Endothelial cell (in vitro differentiated cells): ENCODE measurements at regions not wholly inside any gene's neighbourhood (a gene's known extent, or its start where the extent isn't known, plus 50 kb on each side); places are given as distances from the start of the nearest gene placed in this dataset.

Experiments used
- DNase-seq: peaks from one replicate; pipeline ENCODE4 v3.0.0; 2021; ENCODE audit warnings: low spot score
- H3K27ac Mint-ChIP-seq: one replicate; pipeline ENCODE4 v1.8.0; 2021; ENCODE audit warnings: mixed read lengths, inconsistent platforms; ENCODE audit not compliant: unreplicated experiment
- H3K27me3 Mint-ChIP-seq: one replicate; pipeline ENCODE4 v1.8.0; 2021; ENCODE audit warnings: mild to moderate bottlenecking, moderate library complexity, mixed read lengths, inconsistent platforms; ENCODE audit not compliant: unreplicated experiment
- H3K36me3 Mint-ChIP-seq: one replicate; pipeline ENCODE4 v1.8.0; 2021; ENCODE audit warnings: mild to moderate bottlenecking, low read depth, mixed read lengths, inconsistent platforms; ENCODE audit not compliant: unreplicated experiment
- H3K4me1 Mint-ChIP-seq: one replicate; pipeline ENCODE4 v1.8.0; 2021; ENCODE audit warnings: mild to moderate bottlenecking, mixed read lengths, inconsistent platforms; ENCODE audit not compliant: unreplicated experiment
- H3K4me3 Mint-ChIP-seq: one replicate; pipeline ENCODE4 v1.8.0; 2021; ENCODE audit warnings: mild to moderate bottlenecking, mixed read lengths, inconsistent platforms; ENCODE audit not compliant: unreplicated experiment
- H3K9me3 Mint-ChIP-seq: one replicate; pipeline ENCODE4 v1.8.0; 2021; ENCODE audit warnings: mixed read lengths, inconsistent platforms; ENCODE audit not compliant: unreplicated experiment
- TF ChIP-seq, protein P1 (sequence below): fragments of 200-600 bp; sonication (generic); IDR thresholded peaks from one replicate; pipeline ENCODE4 v1.5.0; 2021; ENCODE audit warnings: antibody characterized with exemption; ENCODE audit not compliant: unreplicated experiment

DNA sequence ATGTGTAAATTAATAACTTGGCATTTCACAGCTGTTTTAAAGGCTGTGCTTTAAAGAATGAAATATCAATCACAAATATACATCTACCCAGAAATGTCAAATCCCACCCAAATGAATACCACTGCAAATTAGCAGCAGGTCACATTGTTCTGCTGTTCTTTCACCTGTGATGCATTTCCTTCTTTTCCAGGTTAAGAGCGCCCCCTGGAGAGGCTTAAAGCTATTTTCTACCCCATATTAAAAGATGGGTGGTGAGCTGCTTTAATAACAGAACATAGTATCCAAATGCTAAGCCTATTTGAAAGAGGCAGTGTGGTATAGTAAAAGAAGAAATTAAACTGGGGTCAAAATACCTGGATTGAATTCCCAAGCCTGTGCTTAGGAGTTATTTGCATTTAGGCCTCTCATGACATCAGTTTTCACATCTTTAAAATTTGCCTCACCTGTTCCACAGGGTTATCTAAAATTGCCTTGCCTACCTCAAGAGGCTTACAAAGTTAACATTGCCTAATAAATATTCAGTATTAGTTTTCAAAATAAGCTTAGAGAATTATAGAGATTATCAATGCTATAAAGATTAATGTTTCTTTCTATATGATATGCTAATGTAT, 396.9 kb upstream of the SLITRK5 start:
- TF ChIP-seq, protein P1, sequence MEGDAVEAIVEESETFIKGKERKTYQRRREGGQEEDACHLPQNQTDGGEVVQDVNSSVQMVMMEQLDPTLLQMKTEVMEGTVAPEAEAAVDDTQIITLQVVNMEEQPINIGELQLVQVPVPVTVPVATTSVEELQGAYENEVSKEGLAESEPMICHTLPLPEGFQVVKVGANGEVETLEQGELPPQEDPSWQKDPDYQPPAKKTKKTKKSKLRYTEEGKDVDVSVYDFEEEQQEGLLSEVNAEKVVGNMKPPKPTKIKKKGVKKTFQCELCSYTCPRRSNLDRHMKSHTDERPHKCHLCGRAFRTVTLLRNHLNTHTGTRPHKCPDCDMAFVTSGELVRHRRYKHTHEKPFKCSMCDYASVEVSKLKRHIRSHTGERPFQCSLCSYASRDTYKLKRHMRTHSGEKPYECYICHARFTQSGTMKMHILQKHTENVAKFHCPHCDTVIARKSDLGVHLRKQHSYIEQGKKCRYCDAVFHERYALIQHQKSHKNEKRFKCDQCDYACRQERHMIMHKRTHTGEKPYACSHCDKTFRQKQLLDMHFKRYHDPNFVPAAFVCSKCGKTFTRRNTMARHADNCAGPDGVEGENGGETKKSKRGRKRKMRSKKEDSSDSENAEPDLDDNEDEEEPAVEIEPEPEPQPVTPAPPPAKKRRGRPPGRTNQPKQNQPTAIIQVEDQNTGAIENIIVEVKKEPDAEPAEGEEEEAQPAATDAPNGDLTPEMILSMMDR: peak; percentile 57
- H3K9me3 Mint-ChIP-seq: no peaks in the 10 kb centered on the region
- H3K27me3 Mint-ChIP-seq: no peaks in the 10 kb centered on the region
- H3K4me1 Mint-ChIP-seq: no peaks in the 10 kb centered on the region
- peak; percentile 61 for DNase-seq
- H3K27ac Mint-ChIP-seq: no peak overlapping the region
- no peak overlapping the region for H3K4me3 Mint-ChIP-seq
- H3K36me3 Mint-ChIP-seq: no peaks in the 10 kb centered on the region

DNA sequence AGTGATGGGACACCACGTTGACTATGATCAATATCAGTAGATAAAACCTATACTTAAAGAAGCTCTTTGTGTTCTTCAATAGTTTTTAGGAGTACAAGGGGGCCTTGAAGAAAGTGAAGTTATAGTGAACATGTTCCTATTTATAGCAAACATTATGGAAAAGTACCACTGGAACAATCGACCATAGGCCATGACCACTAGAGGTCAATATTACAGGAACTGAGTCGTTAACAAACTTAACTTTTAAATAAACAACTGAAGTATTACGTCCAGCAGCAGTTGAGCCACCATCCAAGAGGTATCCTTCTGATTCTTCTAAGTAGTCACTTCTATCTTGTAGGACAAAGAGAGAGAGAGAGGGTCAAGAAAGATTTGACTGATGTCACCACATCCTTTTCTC, 391.0 kb upstream of the SLITRK5 start:
- Mint-ChIP-seq H3K4me3 (no peak overlapping the region), H3K9me3 (no peaks in the 10 kb centered on the region), H3K36me3 (no peaks in the 10 kb centered on the region), H3K27ac (no peak overlapping the region), H3K4me1 (no peaks in the 10 kb centered on the region), H3K27me3 (no peaks in the 10 kb centered on the region)
- no peak for DNase-seq
- TF ChIP-seq, protein P1: no peak

DNA sequence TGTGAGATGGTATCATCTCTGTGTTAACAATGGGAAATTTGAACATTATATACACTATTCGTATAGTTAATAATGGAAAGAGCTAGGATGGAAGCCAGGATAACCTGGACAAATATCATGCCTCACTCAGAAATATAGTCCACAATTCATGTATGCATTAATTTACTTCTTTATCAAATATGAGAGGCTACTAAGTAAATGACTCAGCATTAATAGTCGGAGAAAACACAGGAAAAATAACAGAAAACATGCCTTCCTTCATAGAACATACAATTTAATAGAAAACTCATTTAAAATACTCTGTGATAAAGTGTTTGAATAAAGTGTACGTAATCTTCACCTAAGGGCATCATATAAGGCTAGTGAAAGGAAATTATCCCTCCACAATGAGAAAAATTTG, 383.4 kb upstream of the SLITRK5 start:
- Mint-ChIP-seq H3K9me3 (no peaks in the 10 kb centered on the region), H3K27me3 (no peaks in the 10 kb centered on the region), H3K4me3 (no peak overlapping the region), H3K27ac (no peak overlapping the region), H3K4me1 (no peaks in the 10 kb centered on the region), H3K36me3 (no peaks in the 10 kb centered on the region)
- TF ChIP-seq, protein P1: no peak
- no peak for DNase-seq

DNA sequence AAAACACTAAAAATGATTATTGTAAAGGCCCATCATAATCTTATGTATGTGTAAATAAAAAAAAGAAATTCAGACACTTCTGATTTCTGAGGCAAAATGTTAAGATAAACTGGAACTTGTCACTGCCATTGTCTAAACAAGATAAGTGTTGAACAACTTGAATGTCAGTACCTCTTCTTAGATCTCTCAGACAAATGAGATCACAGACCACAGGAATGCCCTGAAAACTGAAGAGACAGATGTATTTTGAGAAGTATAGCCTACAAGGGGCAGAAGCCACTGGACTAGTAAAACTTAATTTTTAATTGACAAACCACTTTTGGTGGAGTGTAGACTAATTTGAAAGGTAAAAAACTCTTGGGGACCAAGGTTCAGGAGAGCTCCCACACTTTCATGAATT, 375.5 kb upstream of the SLITRK5 start:
- Mint-ChIP-seq H3K4me3 (no peak overlapping the region), H3K4me1 (no peaks in the 10 kb centered on the region), H3K27me3 (no peaks in the 10 kb centered on the region), H3K27ac (no peak overlapping the region), H3K36me3 (no peaks in the 10 kb centered on the region), H3K9me3 (no peaks in the 10 kb centered on the region)
- TF ChIP-seq, protein P1: no peak
- no peak for DNase-seq

DNA sequence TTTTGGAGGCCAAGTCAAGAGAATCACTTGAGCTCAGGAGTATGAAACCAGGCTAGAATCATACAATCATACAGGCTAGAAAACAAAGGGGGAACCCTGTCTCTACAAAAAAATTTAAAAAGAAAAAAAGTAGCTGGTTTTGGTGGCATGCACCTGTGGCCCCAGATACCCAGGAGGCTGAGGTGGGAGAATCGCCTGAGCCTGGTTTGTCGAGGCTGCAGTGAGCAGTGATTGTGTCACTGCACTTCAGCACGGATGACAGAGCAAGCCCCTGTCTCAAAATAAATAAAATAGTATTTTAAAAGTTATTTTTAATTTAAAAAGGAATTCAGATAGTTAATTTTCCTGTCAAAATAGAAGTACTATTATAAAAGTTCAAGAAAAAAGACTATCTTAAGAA, 369.1 kb upstream of the SLITRK5 start:
- DNase-seq: no peak
- Mint-ChIP-seq H3K9me3 (no peaks in the 10 kb centered on the region), H3K4me1 (no peaks in the 10 kb centered on the region), H3K36me3 (no peaks in the 10 kb centered on the region), H3K27me3 (no peaks in the 10 kb centered on the region), H3K4me3 (no peak overlapping the region), H3K27ac (no peak overlapping the region)
- TF ChIP-seq, protein P1: no peak
